Stimulated activated CD4-positive, alpha-beta T cell treated with anti-CD3 and anti-CD28 coated beads, Interleukin-1b, Interleukin-23, amount 100 ng/mL, for 24 hours (primary cell): ENCODE measurements at regions not wholly inside any gene's neighbourhood (a gene's known extent, or its start where the extent isn't known, plus 50 kb on each side); places are given as distances from the start of the nearest gene placed in this dataset.
"Not testable (repeated sequence)": the region's sequence is repeated elsewhere in the genome, so short reads cannot be mapped to it uniquely, and the experiment has no call there.

Experiments
- DNase-seq, 4 experiments: peaks; one replicate each; pipeline ENCODE4 v3.0.0-alpha.2; 2020; ENCODE audit warnings: low read depth in 4 of 4, low spot score in 1 of 4

- no peak for DNase-seq
Observed at GRCh38 chr21:35381743-35382310, 332.7 kb upstream of the RUNX1 start.

- DNase-seq, result not testable (repeated sequence)
Observed at GRCh38 chr21:35380304-35380703, 331.2 kb upstream of the RUNX1 start.

DNA sequence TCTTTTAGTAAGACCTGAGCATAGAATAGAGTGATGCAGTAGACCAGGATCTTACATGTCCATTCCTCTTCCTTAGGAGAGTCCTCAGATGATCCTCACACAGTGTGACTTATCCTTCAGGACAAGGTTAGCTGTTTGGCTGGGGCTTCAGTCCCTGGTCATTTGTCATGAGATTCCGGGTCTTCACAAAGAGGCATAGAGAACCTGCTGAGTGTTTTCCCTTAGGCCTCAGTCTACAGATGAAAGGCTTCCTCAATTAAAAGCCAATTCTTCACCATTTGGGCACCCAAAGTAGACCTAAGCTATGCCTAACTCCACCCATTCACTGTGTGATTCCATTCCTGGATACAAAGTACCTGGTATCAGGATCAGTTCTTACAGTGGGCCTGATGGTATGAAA is 329.8 kb upstream of the RUNX1 start:
- no peak for DNase-seq

- DNase-seq, result no peak
Observed at GRCh38 chr21:35377505-35378090, 328.5 kb upstream of the RUNX1 start.

DNA sequence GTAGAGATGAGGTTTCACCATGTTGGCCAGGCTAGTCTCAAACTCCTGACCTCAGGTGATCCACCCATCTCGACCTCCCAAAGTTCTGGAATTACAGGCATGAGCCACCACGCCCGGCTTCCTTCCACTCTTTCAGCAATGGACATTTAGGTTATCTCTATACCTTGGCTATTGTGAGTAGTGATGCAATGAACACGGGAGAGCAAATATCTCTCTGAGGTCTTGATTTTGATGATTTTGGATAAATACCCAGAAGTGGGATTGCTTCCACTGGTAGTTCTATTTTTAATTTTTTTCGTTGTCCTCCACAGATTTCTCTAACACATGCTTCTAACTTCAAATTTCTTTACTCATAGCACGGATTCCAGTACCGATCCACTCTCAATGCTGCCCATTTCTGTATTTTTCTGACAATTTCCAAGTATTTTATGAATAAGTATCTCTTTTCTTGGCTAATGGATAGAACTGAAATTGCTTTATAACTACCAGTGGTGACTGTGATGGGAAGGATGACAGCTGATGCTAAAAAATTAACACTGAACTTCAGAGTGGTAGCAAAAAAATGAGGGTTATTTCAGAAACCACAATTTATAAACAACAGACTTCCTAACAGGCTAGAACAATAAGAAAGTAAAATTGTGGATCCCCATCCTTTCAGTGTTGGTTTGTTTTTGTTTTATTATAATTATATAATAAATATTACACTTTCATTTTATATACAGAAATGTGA is 327.5 kb upstream of the RUNX1 start:
- no peak for DNase-seq

GRCh38 chr21:35375115-35375514 is 326.0 kb upstream of the RUNX1 start:
- no peak for DNase-seq

- no peak for DNase-seq
Observed at GRCh38 chr21:35373998-35374397, 324.9 kb upstream of the RUNX1 start.

GRCh38 chr21:35372201-35372600 is 323.1 kb upstream of the RUNX1 start:
- no peak for DNase-seq

DNA sequence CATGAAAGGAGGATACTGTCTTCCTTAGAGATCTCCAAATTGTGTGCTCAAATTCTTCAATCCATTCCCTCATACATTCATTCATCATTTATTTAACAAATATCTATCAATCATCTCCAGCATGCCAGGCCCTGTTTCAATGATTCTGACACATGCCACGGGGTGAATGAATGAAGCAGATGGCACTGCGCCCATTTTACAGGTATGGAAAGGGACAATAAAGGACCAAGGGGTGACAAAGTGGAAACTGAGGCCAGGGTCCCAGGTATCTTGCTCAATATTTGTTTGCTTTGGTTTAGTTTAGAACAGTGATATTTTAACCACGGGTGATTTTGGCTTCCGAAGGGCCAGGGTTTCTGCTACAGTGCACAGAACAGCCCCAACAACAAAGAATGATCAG is 321.6 kb upstream of the RUNX1 start:
- DNase-seq, result no peak

DNA sequence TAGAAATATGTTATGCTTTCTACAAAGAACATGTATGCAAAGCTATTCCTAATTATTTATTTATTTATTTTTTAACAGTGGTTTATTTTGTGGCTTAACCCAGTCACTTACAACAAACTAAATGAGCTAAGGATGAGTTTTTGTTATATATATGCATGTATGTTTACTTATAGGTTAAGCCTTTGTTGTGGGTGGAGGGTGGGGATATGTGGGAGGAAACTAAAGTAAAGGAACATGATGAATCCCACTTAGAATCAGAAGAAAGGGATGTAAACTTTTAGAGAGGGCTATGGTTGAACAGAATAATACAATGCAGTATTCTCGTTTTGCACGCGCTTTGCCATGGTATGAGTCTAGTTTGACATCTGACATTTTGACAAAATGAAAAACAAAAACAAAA is 321.0 kb upstream of the RUNX1 start:
- DNase-seq, result no peak

GRCh38 chr21:35368326-35368725 is 319.2 kb upstream of the RUNX1 start:
- DNase-seq, result no peak

- no peak for DNase-seq
Observed at GRCh38 chr21:35367553-35367952, 318.5 kb upstream of the RUNX1 start.

DNA sequence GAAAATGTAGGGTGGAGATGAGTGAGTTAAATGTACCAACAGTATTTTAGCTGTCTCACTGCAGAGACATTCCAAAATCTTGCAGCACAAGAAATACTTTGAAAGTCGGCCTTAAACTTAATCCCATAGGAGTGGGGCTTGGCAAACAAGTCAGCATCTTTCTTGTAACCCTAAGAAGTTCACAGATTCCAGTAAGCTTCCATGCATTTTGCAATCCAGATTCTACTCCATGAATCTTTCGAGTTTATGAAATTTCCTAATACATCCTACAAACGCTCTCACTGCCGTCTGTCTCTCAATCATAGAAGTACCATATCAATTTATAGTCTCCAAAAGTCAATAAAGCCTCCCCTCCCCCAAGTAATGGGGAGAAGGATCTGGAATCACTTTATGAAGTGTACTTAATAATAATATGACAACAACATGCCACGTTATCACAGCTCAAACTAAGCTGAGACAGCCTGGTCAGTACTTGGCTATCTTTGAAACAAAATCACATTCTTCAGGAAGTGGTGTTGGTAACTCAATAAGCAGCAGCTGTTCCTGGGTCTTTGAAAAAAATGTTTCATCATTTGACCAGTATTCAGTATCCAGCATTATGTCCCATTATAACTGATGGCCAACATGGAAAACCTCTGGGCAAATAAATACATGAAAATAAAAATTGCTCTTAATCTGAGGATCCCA is 317.4 kb upstream of the RUNX1 start:
- no peak for DNase-seq

DNA sequence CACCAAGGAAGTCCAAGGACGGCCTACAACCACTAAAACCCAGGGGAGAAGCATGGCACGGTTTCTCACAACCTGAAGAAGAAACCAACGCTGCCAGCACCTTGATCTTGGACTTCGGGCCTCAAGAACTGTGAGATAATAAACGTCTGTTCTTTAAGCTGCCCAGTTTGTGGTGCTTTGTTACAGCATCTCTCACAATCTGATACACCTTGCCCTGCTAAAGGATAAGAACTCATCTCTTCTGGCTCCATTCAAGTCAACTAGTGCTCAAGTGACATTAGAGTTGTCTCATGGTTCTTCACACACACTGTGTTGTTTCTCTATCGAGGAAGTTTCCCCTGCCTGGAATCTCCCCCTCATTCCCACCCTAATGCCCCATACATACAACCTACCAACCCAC is 314.4 kb upstream of the RUNX1 start:
- DNase-seq, result no peak

DNA sequence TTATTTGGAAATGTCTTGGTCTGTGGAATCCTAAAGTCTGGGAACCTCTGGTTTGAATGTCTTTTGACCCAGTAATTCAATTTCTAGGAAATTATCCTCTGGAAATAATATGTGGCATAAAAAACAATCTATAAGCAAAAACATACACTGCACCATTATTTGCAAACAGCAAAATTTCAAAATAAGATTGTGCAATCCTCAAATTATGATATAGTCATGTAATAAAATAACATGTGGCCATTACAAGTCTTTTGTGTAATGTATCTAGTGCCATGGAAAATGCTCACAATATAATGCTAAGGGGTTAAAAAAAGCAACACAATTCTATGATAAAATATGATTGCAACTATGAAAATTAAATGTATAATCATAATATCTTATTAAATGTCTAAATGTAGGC is 312.9 kb upstream of the RUNX1 start:
- DNase-seq, result no peak

- no peak for DNase-seq
Observed at GRCh38 chr21:35360870-35361570, 311.9 kb upstream of the RUNX1 start.

GRCh38 chr21:35359076-35359475 is 310.0 kb upstream of the RUNX1 start:
- DNase-seq, result no peak

DNA sequence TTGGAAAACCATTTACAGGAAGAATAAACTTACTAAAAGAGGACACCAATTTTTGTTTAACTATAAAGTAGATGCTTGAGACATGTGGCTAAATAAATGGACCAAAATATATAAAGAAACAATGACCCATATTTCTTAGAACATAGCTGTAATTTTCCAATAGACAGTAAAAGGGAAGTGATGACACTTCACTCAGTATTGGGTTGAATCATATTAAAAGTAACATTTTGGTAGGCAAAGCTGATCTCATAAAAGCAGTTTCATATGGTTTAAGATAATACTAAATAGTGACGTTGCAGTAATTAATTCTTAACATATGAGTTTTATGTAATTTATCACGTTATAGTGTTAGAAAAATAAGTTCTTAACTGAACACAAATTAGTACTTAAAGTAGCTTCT is 308.9 kb upstream of the RUNX1 start:
- DNase-seq, result no peak

GRCh38 chr21:35357041-35357780 is 308.1 kb upstream of the RUNX1 start:
- DNase-seq, result no peak

DNA sequence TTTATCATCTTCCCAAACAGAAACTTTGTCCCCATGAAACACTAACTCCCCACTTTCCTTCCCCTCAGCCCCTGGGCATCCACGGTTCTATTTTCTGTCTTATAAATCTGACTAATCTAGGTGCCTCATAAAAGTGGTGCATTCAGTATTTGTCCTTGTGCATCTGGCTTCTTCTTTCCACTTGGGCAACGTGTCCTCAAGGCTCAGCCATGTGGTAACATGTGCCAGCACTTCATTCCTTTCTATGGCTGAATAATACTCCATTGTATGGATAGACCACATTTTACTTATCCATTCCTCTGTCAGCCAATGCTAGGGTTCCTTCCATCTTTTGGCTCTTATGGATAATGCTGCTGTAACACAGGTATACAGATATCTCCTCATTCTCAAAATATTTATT is 305.0 kb upstream of the RUNX1 start:
- no peak for DNase-seq

DNA sequence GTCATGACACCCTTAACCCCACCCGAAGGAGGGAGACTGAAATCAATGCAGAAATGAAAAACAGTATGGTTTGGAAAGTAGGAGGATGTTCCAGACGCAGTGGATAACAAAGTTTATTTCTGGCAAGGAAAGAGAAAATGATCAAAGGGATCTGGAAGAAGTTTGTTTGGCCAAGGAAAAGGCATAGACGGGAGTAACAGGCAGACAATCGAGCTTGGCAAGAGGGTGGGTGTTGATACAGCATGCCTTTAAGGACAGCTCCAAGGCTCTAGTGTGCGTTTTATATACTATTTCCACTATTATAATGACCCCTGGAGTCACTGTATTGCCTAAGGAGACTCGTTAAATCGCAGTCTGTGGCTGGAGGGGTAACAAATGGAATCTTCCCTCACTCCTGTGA is 303.7 kb upstream of the RUNX1 start:
- no peak for DNase-seq
